ENCODE measurements at regions not wholly inside any gene's neighbourhood (a gene's known extent, or its start where the extent isn't known, plus 50 kb on each side); places are given as distances from the start of the nearest gene placed in this dataset.

- Histone ChIP-seq H3K9ac (ENCODE audit: control insufficient read depth, extremely low read depth, insufficient read depth, low read length) (no peak overlapping the region), H3K9me1 (ENCODE audit: control insufficient read depth, extremely low read depth, insufficient read depth, low read length) (no peaks in the 10 kb centered on the region), H3K79me2 (ENCODE audit: control insufficient read depth, insufficient read depth, low read length) (no peaks in the 10 kb centered on the region), H3K4me2 (ENCODE audit: control insufficient read depth, extremely low read depth, insufficient read depth, low read depth, low read length) (no peak overlapping the region), H3K36me3 (ENCODE audit: control insufficient read depth in 2 of 2, extremely low read depth in 1 of 2, insufficient read depth in 2 of 2, low read length in 2 of 2) (no peaks in the 10 kb centered on the region), H4K20me1 (ENCODE audit: control insufficient read depth, extremely low read depth, insufficient read depth, low read length) (no peaks in the 10 kb centered on the region), H3K9me3 (ENCODE audit: control insufficient read depth, low read depth, low read length) (no peaks in the 10 kb centered on the region), H3K4me1 (ENCODE audit: control insufficient read depth, extremely low read depth, insufficient read depth, low read length) (no peaks in the 10 kb centered on the region), H3K4me3 (ENCODE audit: control insufficient read depth in 2 of 3, extremely low read depth in 1 of 3, insufficient read depth in 2 of 3, low read depth in 1 of 3, low read length in 3 of 3) (no peak overlapping the region), H3K27me3 (ENCODE audit: control insufficient read depth, extremely low read depth, insufficient read depth, low read length) (peaks cover 13% of the 10 kb centered on the region), H3K27ac (ENCODE audit: control insufficient read depth, insufficient read depth, low read length) (no peak overlapping the region), H2AFZ (ENCODE audit: control insufficient read depth, low read length) (no peak overlapping the region)
- TF ChIP-seq CTCF (optimal IDR thresholded peaks at IDR 0.05 in 1 of 3, IDR thresholded peaks at IDR 0.05 in 1 of 3, conservative IDR thresholded peaks at IDR 0.05 in 1 of 3; ENCODE audit: extremely low read depth in 1 of 3, insufficient read depth in 2 of 3, low read length in 3 of 3) (no peak), EZH2 (IDR thresholded peaks at IDR 0.05; ENCODE audit: low read length) (no peak)
- DNase-seq (ENCODE audit: low read depth, low spot score) (no peak), FAIRE-seq (no peak)
- dilution Hi-C loops (cut with MboI; ENCODE audit: extremely low pct_ligation_motif_present, low sequenced_read_pairs) = no loop called here
These were observed 169.1 kb upstream of the NLRP1 start for GRCh38 chr17:5753421-5753820.

- dilution Hi-C loops (cut with MboI; ENCODE audit: extremely low pct_ligation_motif_present, low sequenced_read_pairs) = no loop called here
- DNase-seq (ENCODE audit: low read depth, low spot score) = no peak
- Histone ChIP-seq H3K36me3 (ENCODE audit: control insufficient read depth in 2 of 2, extremely low read depth in 1 of 2, insufficient read depth in 2 of 2, low read length in 2 of 2) (no peaks in the 10 kb centered on the region), H3K4me1 (ENCODE audit: control insufficient read depth, extremely low read depth, insufficient read depth, low read length) (peaks cover 7% of the 10 kb centered on the region), H3K4me3 (ENCODE audit: control insufficient read depth in 2 of 3, extremely low read depth in 1 of 3, insufficient read depth in 2 of 3, low read depth in 1 of 3, low read length in 3 of 3) (no peak overlapping the region), H3K9me3 (ENCODE audit: control insufficient read depth, low read depth, low read length) (no peaks in the 10 kb centered on the region), H2AFZ (ENCODE audit: control insufficient read depth, low read length) (no peak overlapping the region), H3K27ac (ENCODE audit: control insufficient read depth, insufficient read depth, low read length) (no peak overlapping the region), H3K27me3 (ENCODE audit: control insufficient read depth, extremely low read depth, insufficient read depth, low read length) (peaks cover 23% of the 10 kb centered on the region), H3K79me2 (ENCODE audit: control insufficient read depth, insufficient read depth, low read length) (no peaks in the 10 kb centered on the region), H3K4me2 (ENCODE audit: control insufficient read depth, extremely low read depth, insufficient read depth, low read depth, low read length) (no peak overlapping the region), H3K9ac (ENCODE audit: control insufficient read depth, extremely low read depth, insufficient read depth, low read length) (no peak overlapping the region), H3K9me1 (ENCODE audit: control insufficient read depth, extremely low read depth, insufficient read depth, low read length) (no peaks in the 10 kb centered on the region), H4K20me1 (ENCODE audit: control insufficient read depth, extremely low read depth, insufficient read depth, low read length) (no peaks in the 10 kb centered on the region)
- FAIRE-seq = no peak
- TF ChIP-seq EZH2 (IDR thresholded peaks at IDR 0.05; ENCODE audit: low read length) (no peak), CTCF (optimal IDR thresholded peaks at IDR 0.05 in 1 of 3, IDR thresholded peaks at IDR 0.05 in 1 of 3, conservative IDR thresholded peaks at IDR 0.05 in 1 of 3; ENCODE audit: extremely low read depth in 1 of 3, insufficient read depth in 2 of 3, low read length in 3 of 3) (no peak)
These were observed 173.1 kb upstream of the NLRP1 start for GRCh38 chr17:5757314-5757907.

All from keratinocyte (primary cell).